HFFc6 (cell line): ENCODE measurements at regions not wholly inside any gene's neighbourhood (a gene's known extent, or its start where the extent isn't known, plus 50 kb on each side); places are given as distances from the start of the nearest gene placed in this dataset.

Source experiments
- DNase-seq: peaks from one replicate; pipeline ENCODE4 v3.0.0-alpha.2; 2018
- H3K27ac Mint-ChIP-seq: 2 replicates; pipeline ENCODE4 v1.8.0; 2020; ENCODE audit warnings: mild to moderate bottlenecking, mixed read lengths
- H3K27me3 Mint-ChIP-seq: 2 replicates; pipeline ENCODE4 v1.8.0; 2021; ENCODE audit warnings: mild to moderate bottlenecking, moderate library complexity, mixed read lengths; ENCODE audit not compliant: insufficient read depth
- H3K36me3 Mint-ChIP-seq: 2 replicates; pipeline ENCODE4 v1.8.0; 2021; ENCODE audit warnings: low read depth, mixed read lengths
- H3K4me1 Mint-ChIP-seq: 2 replicates; pipeline ENCODE4 v1.8.0; 2020; ENCODE audit warnings: low read depth, mixed read lengths
- H3K4me3 Mint-ChIP-seq: 2 replicates; pipeline ENCODE4 v1.8.0; 2020; ENCODE audit warnings: mild to moderate bottlenecking, moderate library complexity, mixed read lengths
- H3K9me3 Mint-ChIP-seq: 2 replicates; pipeline ENCODE4 v1.8.0; 2020; ENCODE audit warnings: mild to moderate bottlenecking, mixed read lengths
- TF ChIP-seq, protein P1 (sequence below): fragments of 200-600 bp; sonication (generic); IDR thresholded peaks from 2 replicates; pipeline ENCODE4 v1.5.0; 2021; ENCODE audit warnings: antibody characterized with exemption, mild to moderate bottlenecking

DNA sequence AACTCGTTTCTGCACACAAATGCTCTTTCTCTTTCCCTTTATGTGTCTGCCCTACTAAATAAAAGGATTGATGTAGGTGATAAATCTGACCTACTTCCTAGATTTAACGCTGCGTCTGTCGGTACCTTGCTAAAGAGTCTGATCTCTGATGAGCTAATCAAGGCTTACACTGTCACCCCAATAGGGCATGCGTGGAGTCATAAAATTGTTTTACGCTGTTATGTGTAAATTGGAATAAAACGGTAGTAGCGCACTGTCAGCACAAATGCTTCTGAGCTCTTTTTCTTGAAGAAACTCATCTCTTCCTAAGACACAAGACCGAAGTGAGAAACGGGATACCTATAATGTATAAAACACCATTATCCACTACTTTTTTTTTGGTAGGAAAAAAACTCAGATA, 2106.3 kb upstream of the WWC1 start:
- no peaks in the 10 kb centered on the region for H3K4me1 Mint-ChIP-seq
- H3K9me3 Mint-ChIP-seq, result peaks cover 27% of the 10 kb centered on the region
- H3K4me3 Mint-ChIP-seq, result no peak overlapping the region
- TF ChIP-seq, protein P1, sequence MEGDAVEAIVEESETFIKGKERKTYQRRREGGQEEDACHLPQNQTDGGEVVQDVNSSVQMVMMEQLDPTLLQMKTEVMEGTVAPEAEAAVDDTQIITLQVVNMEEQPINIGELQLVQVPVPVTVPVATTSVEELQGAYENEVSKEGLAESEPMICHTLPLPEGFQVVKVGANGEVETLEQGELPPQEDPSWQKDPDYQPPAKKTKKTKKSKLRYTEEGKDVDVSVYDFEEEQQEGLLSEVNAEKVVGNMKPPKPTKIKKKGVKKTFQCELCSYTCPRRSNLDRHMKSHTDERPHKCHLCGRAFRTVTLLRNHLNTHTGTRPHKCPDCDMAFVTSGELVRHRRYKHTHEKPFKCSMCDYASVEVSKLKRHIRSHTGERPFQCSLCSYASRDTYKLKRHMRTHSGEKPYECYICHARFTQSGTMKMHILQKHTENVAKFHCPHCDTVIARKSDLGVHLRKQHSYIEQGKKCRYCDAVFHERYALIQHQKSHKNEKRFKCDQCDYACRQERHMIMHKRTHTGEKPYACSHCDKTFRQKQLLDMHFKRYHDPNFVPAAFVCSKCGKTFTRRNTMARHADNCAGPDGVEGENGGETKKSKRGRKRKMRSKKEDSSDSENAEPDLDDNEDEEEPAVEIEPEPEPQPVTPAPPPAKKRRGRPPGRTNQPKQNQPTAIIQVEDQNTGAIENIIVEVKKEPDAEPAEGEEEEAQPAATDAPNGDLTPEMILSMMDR, result no peak
- no peaks in the 10 kb centered on the region for H3K36me3 Mint-ChIP-seq
- H3K27me3 Mint-ChIP-seq, result no peaks in the 10 kb centered on the region; the same call in 1 of the 2 replicates
- no peak overlapping the region for H3K27ac Mint-ChIP-seq
- no peak for DNase-seq

- H3K4me3 Mint-ChIP-seq, result no peak overlapping the region
- H3K27me3 Mint-ChIP-seq, result no peaks in the 10 kb centered on the region; the same call in 1 of the 2 replicates
- TF ChIP-seq, protein P1, result no peak
- peaks cover 25% of the 10 kb centered on the region for H3K9me3 Mint-ChIP-seq
- H3K36me3 Mint-ChIP-seq, result no peaks in the 10 kb centered on the region
- DNase-seq, result no peak
- H3K4me1 Mint-ChIP-seq, result no peaks in the 10 kb centered on the region
- H3K27ac Mint-ChIP-seq, result no peak overlapping the region
These were observed 2102.7 kb upstream of the WWC1 start for GRCh38 chr5:166188501-166189325.

GRCh38 chr5:166192696-166193095, 2098.7 kb upstream of the WWC1 start:
- Mint-ChIP-seq H3K27ac (no peak overlapping the region), H3K4me3 (no peak overlapping the region), H3K27me3 (no peaks in the 10 kb centered on the region; the same call in 1 of the 2 replicates), H3K4me1 (no peaks in the 10 kb centered on the region), H3K36me3 (no peaks in the 10 kb centered on the region), H3K9me3 (peaks cover 43% of the 10 kb centered on the region)
- no peak for DNase-seq
- TF ChIP-seq, protein P1, result no peak

DNA sequence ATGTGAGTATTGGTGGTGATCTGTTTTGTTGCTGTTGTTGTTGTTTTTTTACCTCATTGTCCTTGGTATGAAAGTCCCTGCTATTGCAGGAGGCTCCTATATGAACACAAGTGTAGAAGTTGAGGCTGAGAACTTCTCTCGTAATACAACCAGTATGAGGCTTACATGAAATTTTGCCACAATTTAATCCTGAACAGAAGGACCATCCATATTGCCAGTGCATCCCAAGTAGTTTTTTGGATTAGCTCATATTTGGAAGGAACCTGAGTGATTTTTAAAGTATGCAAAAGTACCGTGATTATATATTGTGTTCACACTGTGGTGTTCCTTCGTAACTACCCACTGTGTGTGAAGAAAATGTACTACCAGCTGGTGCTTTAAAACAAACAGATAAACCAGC, 2095.5 kb upstream of the WWC1 start:
- TF ChIP-seq, protein P1, result no peak
- H3K4me1 Mint-ChIP-seq, result no peaks in the 10 kb centered on the region
- H3K27me3 Mint-ChIP-seq, result no peaks in the 10 kb centered on the region; the same call in 1 of the 2 replicates
- H3K36me3 Mint-ChIP-seq, result no peaks in the 10 kb centered on the region
- no peak overlapping the region for H3K27ac Mint-ChIP-seq
- peaks cover 30% of the 10 kb centered on the region for H3K9me3 Mint-ChIP-seq
- DNase-seq, result no peak
- no peak overlapping the region for H3K4me3 Mint-ChIP-seq

DNA sequence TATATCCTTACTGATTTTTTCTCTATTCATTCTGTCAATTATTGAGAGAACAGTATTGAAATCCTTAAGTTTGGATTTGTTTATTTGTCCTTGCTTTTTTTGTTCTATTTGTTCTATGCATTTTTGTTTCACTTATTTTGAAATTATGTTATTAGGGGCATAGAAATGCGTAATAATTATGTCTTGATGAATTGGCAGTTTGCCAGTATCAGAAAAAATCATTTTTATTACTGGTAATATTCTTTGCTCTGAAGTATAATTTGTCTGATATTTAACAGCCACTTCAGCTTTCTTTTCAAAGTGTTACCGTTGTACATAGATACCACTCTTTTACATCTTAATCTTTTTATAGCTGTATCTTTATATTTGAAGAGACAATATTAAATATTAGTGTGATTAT, 2090.9 kb upstream of the WWC1 start:
- no peak for DNase-seq
- H3K27ac Mint-ChIP-seq, result no peak overlapping the region
- H3K27me3 Mint-ChIP-seq, result peaks cover 1% of the 10 kb centered on the region
- H3K36me3 Mint-ChIP-seq, result no peaks in the 10 kb centered on the region
- no peaks in the 10 kb centered on the region for H3K4me1 Mint-ChIP-seq
- peaks cover 43% of the 10 kb centered on the region for H3K9me3 Mint-ChIP-seq
- H3K4me3 Mint-ChIP-seq, result no peak overlapping the region
- TF ChIP-seq, protein P1, result no peak
